ENCODE measurements at regions not wholly inside any gene's neighbourhood (a gene's known extent, or its start where the extent isn't known, plus 50 kb on each side); places are given as distances from the start of the nearest gene placed in this dataset.
"Not testable (repeated sequence)": the region's sequence is repeated elsewhere in the genome, so short reads cannot be mapped to it uniquely, and the experiment has no call there.

DNA sequence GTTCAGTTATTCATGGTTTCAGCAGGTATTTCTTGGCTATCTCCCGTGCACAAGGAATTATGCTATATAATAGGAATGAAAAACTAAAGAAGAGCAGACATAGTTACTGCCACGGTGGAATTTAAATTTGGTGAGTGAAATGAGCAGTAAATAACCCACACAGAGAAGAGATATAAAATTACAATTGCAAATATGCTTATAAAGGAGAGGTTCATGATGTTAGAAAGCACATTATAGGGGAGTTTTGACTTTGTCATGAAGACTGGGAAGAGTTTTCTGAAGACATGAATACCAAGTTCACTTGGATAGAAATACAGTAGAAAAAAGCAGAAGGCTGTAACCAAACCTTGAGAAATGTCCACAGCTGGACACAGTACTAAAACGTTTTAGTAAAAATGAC, 712.0 kb upstream of the AADAT start:
- no peak for DNase-seq (ENCODE audit: low spot score)

GRCh38 chr4:170794525-170794924, 704.8 kb upstream of the AADAT start:
- DNase-seq (ENCODE audit: low spot score) = no peak

- DNase-seq (ENCODE audit: low spot score) = not testable (repeated sequence)
Measured at GRCh38 chr4:170788540-170789051, 698.8 kb upstream of the AADAT start.

DNA sequence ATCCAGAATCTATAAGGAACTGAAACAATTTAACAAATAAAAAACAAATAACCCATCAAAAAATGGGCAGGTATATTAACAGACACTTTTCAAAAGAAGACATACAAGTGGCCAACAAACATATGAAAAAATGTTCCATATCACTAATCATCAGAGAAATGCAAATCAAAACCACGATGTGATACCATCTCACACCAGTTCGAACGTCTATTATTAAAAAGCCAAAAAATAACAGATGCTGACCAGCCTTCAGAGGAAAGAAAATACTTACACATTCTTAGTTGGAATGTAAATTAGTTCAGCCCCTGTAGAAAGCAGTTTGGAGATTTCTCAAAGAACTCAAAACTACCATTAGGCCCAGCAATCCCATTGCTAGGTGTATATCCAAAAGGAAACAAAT, 687.9 kb upstream of the AADAT start:
- no peak for DNase-seq (ENCODE audit: low spot score)

- DNase-seq (ENCODE audit: low spot score) = peak; percentile 2
Measured at GRCh38 chr4:170776983-170777382, 687.2 kb upstream of the AADAT start.

DNA sequence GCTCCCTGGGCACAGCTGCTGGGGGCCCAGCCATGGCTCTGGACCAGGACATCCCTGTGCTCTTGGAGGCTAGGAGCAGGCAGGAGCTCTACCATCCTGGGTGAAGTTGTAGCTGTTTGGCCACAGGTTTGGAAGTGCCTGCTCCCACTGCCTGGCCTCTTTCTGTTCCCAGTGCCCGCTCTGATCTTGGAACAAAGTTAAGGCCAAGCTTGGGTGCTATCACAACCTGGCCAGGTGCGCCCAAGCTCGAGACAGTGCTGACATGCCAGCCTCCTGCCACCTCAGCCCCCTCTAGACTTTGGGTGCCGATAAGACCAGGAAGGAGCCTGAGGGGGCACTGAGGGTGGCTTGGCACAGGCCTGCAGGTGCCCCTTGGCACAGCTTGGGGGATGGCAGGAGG, 686.1 kb upstream of the AADAT start:
- no peak for DNase-seq (ENCODE audit: low spot score)

GRCh38 chr4:170773709-170774273, 684.0 kb upstream of the AADAT start:
- DNase-seq (ENCODE audit: low spot score) = no peak

DNA sequence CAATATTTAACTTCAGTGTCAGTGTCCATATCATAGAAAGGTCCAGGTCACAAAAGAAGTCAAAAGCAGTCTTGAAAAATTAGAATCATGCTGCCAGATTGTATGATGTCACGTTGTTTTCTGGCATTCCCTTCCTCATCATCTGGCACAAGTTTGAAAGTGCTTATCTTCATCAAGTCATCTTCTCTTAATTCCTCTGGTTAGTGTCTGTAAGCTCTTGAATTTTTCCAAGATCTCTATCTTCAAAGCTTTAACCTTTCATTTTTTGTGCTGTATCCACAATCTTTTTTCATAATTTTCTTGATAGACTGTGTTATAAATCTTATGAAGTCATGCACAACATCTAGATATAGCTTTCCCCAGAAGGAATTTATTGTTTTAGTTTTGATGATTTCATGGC, 682.7 kb upstream of the AADAT start:
- no peak for DNase-seq (ENCODE audit: low spot score)

DNA sequence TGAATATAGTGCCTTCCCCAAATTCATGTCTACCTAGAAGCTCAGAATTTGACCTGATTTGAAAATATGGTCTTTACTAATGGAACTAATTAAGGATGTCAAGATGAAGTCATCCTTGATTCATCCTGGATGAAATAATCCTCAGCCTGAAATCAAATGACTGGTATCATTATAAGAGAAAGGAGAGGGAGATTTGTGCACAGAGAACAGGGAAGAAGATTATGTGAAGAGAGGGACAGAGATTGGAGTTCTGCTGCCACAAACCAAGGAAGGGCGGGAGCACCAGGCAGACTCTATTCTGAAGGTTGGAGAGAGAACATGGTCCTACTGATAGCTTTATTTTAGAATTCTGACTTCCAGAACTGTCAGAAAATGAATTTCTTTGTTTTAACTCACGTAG, 680.9 kb upstream of the AADAT start:
- no peak for DNase-seq (ENCODE audit: low spot score)

DNA sequence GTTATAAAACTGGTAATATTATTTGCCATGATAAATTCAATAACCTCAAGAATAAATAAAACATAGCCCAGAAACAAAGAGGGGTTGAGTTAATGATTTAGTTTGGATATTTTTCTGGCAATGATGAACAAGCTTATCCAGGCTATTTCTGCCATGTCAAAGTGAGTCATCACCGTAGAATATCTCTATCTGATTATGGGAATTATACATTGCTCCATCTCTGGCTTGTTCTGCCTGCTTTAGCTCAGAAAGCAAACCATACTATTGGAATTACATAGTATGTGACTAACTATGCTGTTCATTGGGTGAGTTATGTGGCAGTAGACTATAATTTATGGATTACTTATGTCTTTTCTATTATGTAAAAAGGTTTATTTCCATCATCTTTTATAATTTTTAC, 680.1 kb upstream of the AADAT start:
- DNase-seq (ENCODE audit: low spot score) = no peak

GRCh38 chr4:170758988-170759387, 669.2 kb upstream of the AADAT start:
- no peak for DNase-seq (ENCODE audit: low spot score)

- DNase-seq (ENCODE audit: low spot score) = no peak
Measured at GRCh38 chr4:170750519-170750918, 660.8 kb upstream of the AADAT start.

DNA sequence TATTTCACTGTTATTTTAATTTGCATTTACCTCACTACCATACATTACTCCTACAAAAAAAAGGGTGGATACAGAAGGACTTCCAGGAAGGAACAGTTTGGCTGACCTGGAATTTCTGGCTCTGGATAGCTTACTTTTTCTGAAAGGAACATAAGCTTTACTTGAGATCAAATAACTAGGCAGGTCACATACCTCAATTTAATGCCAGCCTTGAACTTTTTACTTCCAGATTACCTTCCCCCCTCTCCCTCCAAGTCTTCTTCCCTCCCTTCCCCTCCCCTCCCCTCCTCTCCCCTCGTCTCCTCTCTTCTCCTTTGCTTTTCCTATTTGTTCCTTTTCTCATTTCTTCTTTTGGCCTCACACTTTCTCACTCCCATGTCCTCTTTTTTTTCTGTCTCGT, 659.2 kb upstream of the AADAT start:
- no peak for DNase-seq (ENCODE audit: low spot score)

- no peak for DNase-seq (ENCODE audit: low spot score)
Measured at GRCh38 chr4:170743633-170744032, 653.9 kb upstream of the AADAT start.

DNA sequence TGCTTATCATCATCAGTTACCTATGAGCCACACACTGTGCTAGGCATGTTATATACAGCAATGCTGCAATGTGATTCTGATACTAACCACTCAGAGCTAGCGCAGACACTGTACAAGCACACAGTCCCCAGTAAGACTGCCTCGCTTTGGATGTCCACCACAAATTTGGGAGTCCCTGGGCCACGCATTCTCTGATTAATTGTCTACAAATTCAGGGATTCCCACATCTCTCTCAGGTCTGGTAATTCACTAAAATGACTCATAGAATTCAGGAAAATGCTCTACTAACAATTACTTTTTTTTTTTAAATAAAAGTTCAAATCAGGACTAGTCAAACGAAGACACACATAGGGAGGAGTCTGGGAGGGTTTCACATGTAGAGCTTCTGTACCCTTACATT, 652.1 kb upstream of the AADAT start:
- DNase-seq (ENCODE audit: low spot score) = no peak

DNA sequence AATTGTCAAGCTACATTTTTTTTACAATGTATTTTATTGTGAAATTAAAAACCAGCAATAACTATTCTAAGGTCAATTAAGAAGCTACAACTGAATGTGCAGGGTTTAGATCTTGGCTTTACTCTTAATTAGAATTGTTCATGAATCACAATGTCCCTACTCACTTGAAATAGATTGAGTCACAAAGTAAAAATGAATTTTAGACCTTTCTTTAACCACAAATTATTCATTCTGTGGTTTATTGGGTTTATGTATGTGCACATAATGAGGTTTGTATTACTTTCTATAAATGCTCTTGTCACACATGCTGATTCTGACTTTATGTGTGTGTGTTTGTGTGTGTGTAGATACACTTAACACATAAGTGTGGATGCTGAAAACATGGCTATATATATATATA, 647.0 kb upstream of the AADAT start:
- no peak for DNase-seq (ENCODE audit: low spot score)

GRCh38 chr4:170729897-170730296, 640.1 kb upstream of the AADAT start:
- DNase-seq (ENCODE audit: low spot score) = no peak

GRCh38 chr4:170729236-170729635, 639.5 kb upstream of the AADAT start:
- DNase-seq (ENCODE audit: low spot score) = no peak

GRCh38 chr4:170724191-170724590, 634.4 kb upstream of the AADAT start:
- DNase-seq (ENCODE audit: low spot score) = no peak

- no peak for DNase-seq (ENCODE audit: low spot score)
Measured at GRCh38 chr4:170723171-170723570, 633.4 kb upstream of the AADAT start.

DNA sequence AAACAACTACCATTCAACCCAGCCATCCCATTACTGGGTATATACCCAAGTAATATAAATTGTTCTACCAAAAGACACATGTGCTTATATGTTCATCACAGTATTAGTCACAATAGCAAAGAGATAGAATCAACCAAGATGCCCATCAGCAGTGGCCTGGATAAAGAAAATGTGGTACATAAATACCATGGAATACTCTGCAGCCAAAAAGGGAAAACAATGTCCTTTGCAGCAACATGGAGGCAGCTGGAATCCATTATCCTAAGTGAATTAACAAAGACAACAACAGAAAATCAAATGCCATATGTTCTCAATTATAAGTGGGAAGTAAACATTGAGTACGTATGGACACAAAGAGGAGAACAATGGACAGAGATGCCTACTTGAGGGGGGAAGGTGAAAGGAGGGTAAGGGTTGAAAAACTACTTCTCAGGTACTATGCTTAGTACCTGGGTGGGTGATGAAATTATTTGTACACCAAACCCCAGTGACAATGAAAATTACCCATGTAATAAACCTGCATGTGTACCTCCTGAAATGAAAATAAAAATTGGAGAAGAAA, 632.1 kb upstream of the AADAT start:
- DNase-seq (ENCODE audit: low spot score) = no peak

- DNase-seq (ENCODE audit: low spot score) = no peak
Measured at GRCh38 chr4:170716868-170717267, 627.1 kb upstream of the AADAT start.

GRCh38 chr4:170705907-170706306, 616.2 kb upstream of the AADAT start:
- no peak for DNase-seq (ENCODE audit: low spot score)

- DNase-seq (ENCODE audit: low spot score) = no peak
Measured at GRCh38 chr4:170700064-170700463, 610.3 kb upstream of the AADAT start.
